Astrocyte (in vitro differentiated cells and primary cell): ENCODE measurements at regions not wholly inside any gene's neighbourhood (a gene's known extent, or its start where the extent isn't known, plus 50 kb on each side); places are given as distances from the start of the nearest gene placed in this dataset.

Experiments
- DNase-seq: peaks from one replicate; pipeline ENCODE4 v3.0.0-alpha.2; 2010; ENCODE audit warnings: low read depth
- FAIRE-seq: peaks from 2 replicates; lab custom pipeline; 2011; peaks lifted over from hg19 to GRCh38; lab: Jason Lieb, UNC
- H2AFZ ChIP-seq: 2 replicates; pipeline ENCODE4 v1.6.0; 2012; ENCODE audit warnings: low read depth, low read length, inconsistent platforms
- H3K27ac ChIP-seq: 2 replicates; pipeline ENCODE4 v1.5.1; 2011; ENCODE audit warnings: low read depth, low read length, inconsistent platforms
- H3K27me3 ChIP-seq: 2 replicates; pipeline ENCODE4 v1.6.0; 2011; ENCODE audit warnings: low read length, inconsistent platforms; ENCODE audit not compliant: insufficient read depth
- H3K36me3 ChIP-seq: 2 replicates; pipeline ENCODE4 v1.5.1; 2011; ENCODE audit warnings: low read length, inconsistent platforms; ENCODE audit not compliant: insufficient read depth
- H3K4me1 ChIP-seq: 2 replicates; pipeline ENCODE4 v1.5.1; 2011; ENCODE audit warnings: low read length, inconsistent platforms; ENCODE audit not compliant: insufficient read depth
- H3K4me2 ChIP-seq: 2 replicates; pipeline ENCODE4 v1.6.0; 2012; ENCODE audit warnings: low read length, inconsistent platforms
- H3K4me3 ChIP-seq: 2 replicates; pipeline ENCODE4 v1.5.1; 2011; ENCODE audit warnings: low read depth, mild to moderate bottlenecking, low read length, inconsistent platforms; ENCODE audit not compliant: insufficient read depth
- H3K79me2 ChIP-seq: 2 replicates; pipeline ENCODE4 v1.6.0; 2012; ENCODE audit warnings: mild to moderate bottlenecking, low read length, inconsistent platforms; ENCODE audit not compliant: insufficient read depth
- H3K9ac ChIP-seq: 2 replicates; pipeline ENCODE4 v1.6.0; 2012; ENCODE audit warnings: mild to moderate bottlenecking, low read length, inconsistent platforms
- H3K9me3 ChIP-seq: 2 replicates; pipeline ENCODE4 v1.5.1; 2012; ENCODE audit warnings: low read depth, mild to moderate bottlenecking, low read length, inconsistent platforms; ENCODE audit not compliant: insufficient read depth
- H4K20me1 ChIP-seq: 2 replicates; pipeline ENCODE4 v1.6.0; 2012; ENCODE audit warnings: low read length, inconsistent platforms; ENCODE audit not compliant: insufficient read depth
- H3K27ac Mint-ChIP-seq: one replicate; pipeline ENCODE4 v1.8.0; 2021; ENCODE audit warnings: mild to moderate bottlenecking, mixed read lengths; ENCODE audit not compliant: unreplicated experiment
- H3K27me3 Mint-ChIP-seq: one replicate; pipeline ENCODE4 v1.8.0; 2021; ENCODE audit warnings: low read depth, mixed read lengths; ENCODE audit not compliant: unreplicated experiment
- H3K36me3 Mint-ChIP-seq: one replicate; pipeline ENCODE4 v1.8.0; 2021; ENCODE audit warnings: low read depth, mixed read lengths; ENCODE audit not compliant: unreplicated experiment
- H3K4me1 Mint-ChIP-seq: one replicate; pipeline ENCODE4 v1.8.0; 2021; ENCODE audit warnings: low read depth, mixed read lengths; ENCODE audit not compliant: unreplicated experiment
- H3K4me3 Mint-ChIP-seq: one replicate; pipeline ENCODE4 v1.8.0; 2021; ENCODE audit warnings: mild to moderate bottlenecking, moderate library complexity, mixed read lengths; ENCODE audit not compliant: unreplicated experiment
- H3K9me3 Mint-ChIP-seq: one replicate; pipeline ENCODE4 v1.8.0; 2021; ENCODE audit warnings: mild to moderate bottlenecking, mixed read lengths; ENCODE audit not compliant: unreplicated experiment
- EZH2 ChIP-seq: IDR thresholded peaks from 2 replicates; pipeline ENCODE4 v1.6.1; 2012; ENCODE audit warnings: mild to moderate bottlenecking, low read length, inconsistent platforms; ENCODE audit not compliant: insufficient read depth
- TF ChIP-seq, protein P1 (sequence below): IDR thresholded peaks from 2 replicates; pipeline ENCODE4 v1.5.1; 2011; ENCODE audit warnings: low read depth, mild to moderate bottlenecking, inconsistent platforms, low read length, moderate library complexity; ENCODE audit not compliant: insufficient read depth

DNA sequence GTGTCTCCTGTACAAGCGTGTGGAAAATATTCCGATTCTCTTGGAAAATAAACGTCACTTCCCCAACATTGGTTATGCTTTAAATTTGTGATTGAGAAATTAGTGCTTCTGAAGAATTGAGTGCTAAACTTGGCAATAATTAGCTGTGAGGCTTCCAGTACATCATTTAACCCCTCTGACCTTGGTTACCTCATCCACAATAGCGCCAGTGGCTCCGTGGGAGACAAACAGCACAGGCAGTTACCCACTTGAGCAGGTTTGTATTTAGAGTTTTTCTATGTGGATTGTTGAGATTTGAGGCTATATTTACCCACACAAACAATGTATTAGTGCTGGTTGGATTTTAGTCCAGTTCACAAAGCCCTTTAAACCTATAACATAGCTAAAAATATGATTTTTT lies 476.5 kb downstream of the NKX6-1 start:
- Histone ChIP-seq H3K27me3 (no peaks in the 10 kb centered on the region), H3K79me2 (no peaks in the 10 kb centered on the region), H3K27ac (no peak overlapping the region), H3K9ac (no peak overlapping the region), H3K4me2 (no peak overlapping the region), H3K4me3 (no peak overlapping the region), H3K9me3 (no peaks in the 10 kb centered on the region), H2AFZ (no peak overlapping the region), H3K36me3 (no peaks in the 10 kb centered on the region), H4K20me1 (no peaks in the 10 kb centered on the region), H3K4me1 (no peaks in the 10 kb centered on the region)
- Mint-ChIP-seq H3K27me3 (no peaks in the 10 kb centered on the region), H3K36me3 (no peaks in the 10 kb centered on the region), H3K27ac (no peak overlapping the region), H3K9me3 (no peaks in the 10 kb centered on the region), H3K4me3 (no peak overlapping the region), H3K4me1 (no peaks in the 10 kb centered on the region)
- no peak for FAIRE-seq
- no peak for DNase-seq
- TF ChIP-seq, protein P1, sequence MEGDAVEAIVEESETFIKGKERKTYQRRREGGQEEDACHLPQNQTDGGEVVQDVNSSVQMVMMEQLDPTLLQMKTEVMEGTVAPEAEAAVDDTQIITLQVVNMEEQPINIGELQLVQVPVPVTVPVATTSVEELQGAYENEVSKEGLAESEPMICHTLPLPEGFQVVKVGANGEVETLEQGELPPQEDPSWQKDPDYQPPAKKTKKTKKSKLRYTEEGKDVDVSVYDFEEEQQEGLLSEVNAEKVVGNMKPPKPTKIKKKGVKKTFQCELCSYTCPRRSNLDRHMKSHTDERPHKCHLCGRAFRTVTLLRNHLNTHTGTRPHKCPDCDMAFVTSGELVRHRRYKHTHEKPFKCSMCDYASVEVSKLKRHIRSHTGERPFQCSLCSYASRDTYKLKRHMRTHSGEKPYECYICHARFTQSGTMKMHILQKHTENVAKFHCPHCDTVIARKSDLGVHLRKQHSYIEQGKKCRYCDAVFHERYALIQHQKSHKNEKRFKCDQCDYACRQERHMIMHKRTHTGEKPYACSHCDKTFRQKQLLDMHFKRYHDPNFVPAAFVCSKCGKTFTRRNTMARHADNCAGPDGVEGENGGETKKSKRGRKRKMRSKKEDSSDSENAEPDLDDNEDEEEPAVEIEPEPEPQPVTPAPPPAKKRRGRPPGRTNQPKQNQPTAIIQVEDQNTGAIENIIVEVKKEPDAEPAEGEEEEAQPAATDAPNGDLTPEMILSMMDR = no peak
- TF ChIP-seq EZH2 = no peak

DNA sequence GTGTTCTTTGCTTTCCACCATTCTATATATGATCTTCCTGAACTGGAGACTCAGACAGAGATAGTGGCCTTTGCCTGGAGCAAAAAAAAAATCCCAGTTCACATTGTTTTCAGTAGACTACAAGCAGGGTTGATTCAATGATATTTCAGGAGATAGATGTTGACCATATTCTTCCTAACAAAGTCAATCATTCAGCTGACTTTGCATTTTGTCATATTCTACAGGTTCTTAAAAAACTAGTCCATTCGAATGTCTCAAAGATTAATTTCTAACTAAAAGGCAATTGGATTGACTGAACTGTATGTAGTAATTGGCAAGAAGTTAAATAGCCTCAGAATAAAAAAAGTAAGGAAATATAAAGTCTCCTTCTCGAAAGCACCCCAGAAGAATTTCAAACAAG lies 479.5 kb downstream of the NKX6-1 start:
- H3K79me2 ChIP-seq = no peaks in the 10 kb centered on the region
- H3K27ac Mint-ChIP-seq = no peak overlapping the region
- FAIRE-seq (no peak), DNase-seq (no peak)
- no peaks in the 10 kb centered on the region for H3K4me1 ChIP-seq
- H3K9me3 Mint-ChIP-seq = no peaks in the 10 kb centered on the region
- no peak overlapping the region for H3K9ac ChIP-seq
- TF ChIP-seq, protein P1 = no peak
- no peak for TF ChIP-seq EZH2
- H3K36me3 Mint-ChIP-seq = no peaks in the 10 kb centered on the region
- no peaks in the 10 kb centered on the region for H3K27me3 Mint-ChIP-seq
- H3K4me2 ChIP-seq = no peak overlapping the region
- no peaks in the 10 kb centered on the region for H3K27me3 ChIP-seq
- no peak overlapping the region for H3K4me3 ChIP-seq
- no peaks in the 10 kb centered on the region for H4K20me1 ChIP-seq
- H3K9me3 ChIP-seq = no peaks in the 10 kb centered on the region
- no peak overlapping the region for H3K27ac ChIP-seq
- no peaks in the 10 kb centered on the region for H3K4me1 Mint-ChIP-seq
- H3K4me3 Mint-ChIP-seq = no peak overlapping the region
- H3K36me3 ChIP-seq = no peaks in the 10 kb centered on the region
- no peak overlapping the region for H2AFZ ChIP-seq

DNA sequence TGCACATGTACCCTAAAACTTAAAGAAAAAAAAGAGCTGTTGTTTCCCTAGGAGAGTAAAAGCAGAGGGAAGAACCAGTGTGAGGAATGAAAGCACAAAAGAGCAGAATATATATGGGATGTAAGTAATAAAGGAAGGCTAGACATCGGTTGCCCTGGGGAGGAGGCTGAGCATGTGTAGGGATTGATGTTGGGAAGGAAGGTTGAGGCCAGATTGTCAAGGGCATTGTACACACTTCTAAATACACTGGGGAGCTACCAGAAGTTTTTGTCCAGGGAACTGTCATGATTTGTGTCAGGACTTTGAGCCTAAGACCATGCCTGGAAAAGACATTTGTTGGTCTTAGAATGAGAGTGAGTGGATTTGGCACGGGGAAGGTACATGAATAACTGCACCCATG lies 467.1 kb downstream of the GPAT3 start:
- no peak overlapping the region for H3K27ac ChIP-seq
- Mint-ChIP-seq H3K4me3 (no peak overlapping the region), H3K36me3 (no peaks in the 10 kb centered on the region), H3K4me1 (no peaks in the 10 kb centered on the region), H3K27me3 (no peaks in the 10 kb centered on the region), H3K27ac (no peak overlapping the region), H3K9me3 (no peaks in the 10 kb centered on the region)
- H4K20me1 ChIP-seq = no peaks in the 10 kb centered on the region
- no peak overlapping the region for H3K4me2 ChIP-seq
- no peaks in the 10 kb centered on the region for H3K27me3 ChIP-seq
- no peak for DNase-seq
- H2AFZ ChIP-seq = no peak overlapping the region
- H3K4me3 ChIP-seq = no peak overlapping the region
- no peak for FAIRE-seq
- H3K9me3 ChIP-seq = no peaks in the 10 kb centered on the region
- no peaks in the 10 kb centered on the region for H3K36me3 ChIP-seq
- H3K79me2 ChIP-seq = no peaks in the 10 kb centered on the region
- H3K9ac ChIP-seq = no peak overlapping the region
- TF ChIP-seq, protein P1 = no peak
- no peak for TF ChIP-seq EZH2
- no peaks in the 10 kb centered on the region for H3K4me1 ChIP-seq
